Coronary artery (tissue), 2 donors: ENCODE measurements at regions not wholly inside any gene's neighbourhood (a gene's known extent, or its start where the extent isn't known, plus 50 kb on each side); places are given as distances from the start of the nearest gene placed in this dataset.

Experiments used
- DNase-seq: peaks from one replicate; pipeline ENCODE4 v3.0.0-alpha.2; 2017; ENCODE audit warnings: low spot score
- H3K27ac ChIP-seq, 2 donors: fragments of 200-600 bp; sonication (generic); one replicate each; pipeline ENCODE4 v1.5.1; 2016 to 2019
- H3K4me3 ChIP-seq: fragments of 200-600 bp; sonication (generic); 2 replicates; pipeline ENCODE4 v1.5.1; 2016; ENCODE audit warnings: mild to moderate bottlenecking, moderate library complexity
- CTCF ChIP-seq: fragments of 200-600 bp; sonication (generic); IDR thresholded peaks from one replicate; pipeline ENCODE4 v1.5.1; 2019; ENCODE audit warnings: antibody characterized with exemption

GRCh38 chr11:62018981-62019664, 51.7 kb upstream of the FTH1 start:
- H3K4me3 ChIP-seq, result no peak overlapping the region
- no peak for DNase-seq
- no peak overlapping the region for H3K27ac ChIP-seq
- no peak for TF ChIP-seq CTCF

GRCh38 chr11:62017878-62018655, 50.6 kb upstream of the FTH1 start:
- Histone ChIP-seq H3K4me3 (no peak overlapping the region), H3K27ac (no peak overlapping the region)
- DNase-seq, result no peak
- no peak for TF ChIP-seq CTCF
